ENCODE measurements at regions not wholly inside any gene's neighbourhood (a gene's known extent, or its start where the extent isn't known, plus 50 kb on each side); places are given as distances from the start of the nearest gene placed in this dataset.

DNA sequence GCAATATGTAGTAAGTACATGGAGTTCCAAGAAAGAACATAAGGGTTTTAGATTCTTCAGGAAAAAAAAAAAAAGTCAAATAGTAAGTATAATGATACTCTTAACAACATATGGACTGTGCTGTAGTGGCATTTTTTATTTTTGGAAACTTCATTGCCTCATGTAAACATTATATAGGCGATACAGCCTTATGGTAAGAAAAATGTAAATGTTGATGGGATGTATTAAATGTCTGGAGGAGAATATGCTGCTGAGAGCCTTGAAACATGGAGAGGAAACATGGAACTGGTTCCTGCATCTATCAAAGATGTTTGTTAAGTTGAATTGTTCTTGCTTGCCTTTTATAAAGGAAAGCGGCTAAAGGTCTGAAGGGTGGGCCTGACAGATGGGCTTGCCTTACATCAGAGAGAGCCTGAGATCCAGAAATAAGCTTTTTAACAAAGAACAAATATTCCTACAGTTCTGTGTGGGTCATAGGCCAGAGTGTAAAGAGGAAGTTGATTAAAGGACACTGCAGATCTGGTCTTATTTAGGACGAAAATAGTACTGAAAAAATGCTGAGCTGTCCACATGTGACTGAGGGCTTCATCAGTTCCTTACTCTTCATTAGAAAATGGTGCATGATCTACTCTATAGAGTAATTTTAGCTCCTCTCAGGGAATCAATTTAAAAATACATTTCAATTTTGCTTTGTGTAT lies 448.1 kb upstream of the DCN start:
- TF ChIP-seq CTCF (IDR thresholded peaks at IDR 0.05; ENCODE audit: borderline replicate concordance, extremely low read depth, low read length, poor library complexity, severe bottlenecking), result no peak
- TF ChIP-seq EZH2 (IDR thresholded peaks at IDR 0.05; ENCODE audit: borderline replicate concordance, low read depth, low read length, severe bottlenecking), result no peak
